MM.1S (cell line): ENCODE measurements at regions not wholly inside any gene's neighbourhood (a gene's known extent, or its start where the extent isn't known, plus 50 kb on each side); places are given as distances from the start of the nearest gene placed in this dataset.

Experiments used
- DNase-seq: peaks from one replicate; pipeline ENCODE4 v3.0.0-alpha.2; 2015
- H2AFZ ChIP-seq: fragments of 300-600 bp; sonication (generic); 2 replicates; pipeline ENCODE4 v1.6.0; 2016; ENCODE audit warnings: antibody characterized with exemption, low read length
- H3F3A ChIP-seq: fragments of 300-600 bp; sonication (generic); 2 replicates; pipeline ENCODE4 v1.6.1; 2016; ENCODE audit warnings: mild to moderate bottlenecking, antibody characterized with exemption, low read length, moderate library complexity, mixed read lengths; ENCODE audit not compliant: insufficient read depth
- H3K27ac ChIP-seq: fragments of 300-600 bp; sonication (generic); 2 replicates; pipeline ENCODE4 v1.5.1; 2016; ENCODE audit warnings: mild to moderate bottlenecking, low read length
- H3K27me3 ChIP-seq: fragments of 300-600 bp; sonication (generic); replicated peaks from 2 replicates; pipeline ENCODE4 v1.6.0; 2016; ENCODE audit warnings: low read length; ENCODE audit not compliant: insufficient read depth
- H3K36me3 ChIP-seq: fragments of 300-600 bp; sonication (generic); replicated peaks from 2 replicates; pipeline ENCODE4 v1.6.1; 2016; ENCODE audit warnings: mild to moderate bottlenecking, low read length, mixed read lengths; ENCODE audit not compliant: insufficient read depth
- H3K4me1 ChIP-seq: fragments of 300-600 bp; sonication (generic); 2 replicates; pipeline ENCODE4 v1.6.1; 2016; ENCODE audit warnings: low read length, mixed read lengths
- H3K4me2 ChIP-seq: fragments of 300-600 bp; sonication (generic); 2 replicates; pipeline ENCODE4 v1.6.0; 2016; ENCODE audit warnings: low read depth, low read length
- H3K4me3 ChIP-seq: fragments of 300-600 bp; sonication (generic); 2 replicates; pipeline ENCODE4 v1.5.1; 2016; ENCODE audit warnings: low read length, mixed read lengths
- H3K79me2 ChIP-seq: fragments of 300-600 bp; sonication (generic); 2 replicates; pipeline ENCODE4 v1.6.1; 2016; ENCODE audit warnings: mixed run types, low read length, mixed read lengths
- H3K9ac ChIP-seq: fragments of 300-600 bp; sonication (generic); 2 replicates; pipeline ENCODE4 v1.6.1; 2016; ENCODE audit warnings: low read length, mixed read lengths
- H3K9me2 ChIP-seq: fragments of 300-600 bp; sonication (generic); replicated peaks from 2 replicates; pipeline ENCODE4 v1.6.1; 2016; ENCODE audit warnings: mild to moderate bottlenecking, low read length, mixed read lengths; ENCODE audit not compliant: insufficient read depth
- H3K9me3 ChIP-seq: fragments of 300-600 bp; sonication (generic); replicated peaks from 2 replicates; pipeline ENCODE4 v1.6.1; 2016; ENCODE audit warnings: mild to moderate bottlenecking, low read length, mixed read lengths; ENCODE audit not compliant: insufficient read depth
- H4K20me1 ChIP-seq: fragments of 300-600 bp; sonication (generic); 2 replicates; pipeline ENCODE4 v1.6.1; 2016; ENCODE audit warnings: mild to moderate bottlenecking, low read length, moderate library complexity, mixed read lengths; ENCODE audit not compliant: insufficient read depth
- CTCF ChIP-seq: fragments of 300-600 bp; sonication (generic); IDR thresholded peaks from 2 replicates; pipeline ENCODE4 v1.5.1; 2016; ENCODE audit warnings: antibody characterized with exemption, low read length, mixed read lengths
- EZH2 ChIP-seq: fragments of 300-600 bp; sonication (generic); optimal IDR thresholded peaks from 2 replicates; pipeline ENCODE3; 2017; ENCODE audit warnings: low read depth, mild to moderate bottlenecking, antibody characterized with exemption, low read length, mixed read lengths
- EZH2phosphoT487 ChIP-seq: fragments of 300-600 bp; sonication (generic); IDR thresholded peaks from 2 replicates; pipeline ENCODE4 v1.6.1; 2018; ENCODE audit warnings: antibody characterized with exemption, low read length

- no peak overlapping the region for H3K9ac ChIP-seq
- H3K9me3 ChIP-seq: no peaks in the 10 kb centered on the region
- no peaks in the 10 kb centered on the region for H3K36me3 ChIP-seq
- H3K4me2 ChIP-seq: no peak overlapping the region
- no peak for DNase-seq
- H3K27ac ChIP-seq: no peak overlapping the region
- no peak overlapping the region for H2AFZ ChIP-seq
- TF ChIP-seq EZH2: no peak
- no peak for TF ChIP-seq CTCF
- no peak for TF ChIP-seq EZH2phosphoT487
- no peaks in the 10 kb centered on the region for H3F3A ChIP-seq
- H3K4me1 ChIP-seq: no peaks in the 10 kb centered on the region
- H4K20me1 ChIP-seq: no peaks in the 10 kb centered on the region
- no peaks in the 10 kb centered on the region for H3K9me2 ChIP-seq
- no peaks in the 10 kb centered on the region for H3K79me2 ChIP-seq
- no peak overlapping the region for H3K4me3 ChIP-seq
- H3K27me3 ChIP-seq: no peaks in the 10 kb centered on the region
These were observed 361.2 kb downstream of the PCDH7 start for GRCh38 chr4:31081366-31081765.

- Histone ChIP-seq H3K36me3 (no peaks in the 10 kb centered on the region), H3K27ac (no peak overlapping the region), H3K4me1 (no peaks in the 10 kb centered on the region), H3K9me3 (no peaks in the 10 kb centered on the region), H3K4me2 (no peak overlapping the region), H4K20me1 (no peaks in the 10 kb centered on the region), H2AFZ (no peak overlapping the region), H3K9ac (no peak overlapping the region), H3K27me3 (no peaks in the 10 kb centered on the region), H3K4me3 (no peak overlapping the region), H3K79me2 (no peaks in the 10 kb centered on the region), H3F3A (no peaks in the 10 kb centered on the region), H3K9me2 (no peaks in the 10 kb centered on the region)
- no peak for TF ChIP-seq EZH2
- TF ChIP-seq EZH2phosphoT487: no peak
- TF ChIP-seq CTCF: no peak
- DNase-seq: no peak
These were observed 363.3 kb downstream of the PCDH7 start for GRCh38 chr4:31083456-31083855.

GRCh38 chr4:31084806-31085416 is 364.7 kb downstream of the PCDH7 start:
- Histone ChIP-seq H3K9me3 (no peaks in the 10 kb centered on the region), H3K9ac (no peak overlapping the region), H3K9me2 (no peaks in the 10 kb centered on the region), H3K27me3 (no peaks in the 10 kb centered on the region), H3K4me2 (no peak overlapping the region), H3K36me3 (no peaks in the 10 kb centered on the region), H3F3A (no peaks in the 10 kb centered on the region), H3K79me2 (no peaks in the 10 kb centered on the region), H2AFZ (no peak overlapping the region), H3K27ac (no peak overlapping the region), H4K20me1 (no peaks in the 10 kb centered on the region), H3K4me1 (no peaks in the 10 kb centered on the region), H3K4me3 (no peak overlapping the region)
- no peak for DNase-seq
- TF ChIP-seq EZH2 (no peak), CTCF (no peak), EZH2phosphoT487 (no peak)
